ENCODE measurements at regions not wholly inside any gene's neighbourhood (a gene's known extent, or its start where the extent isn't known, plus 50 kb on each side); places are given as distances from the start of the nearest gene placed in this dataset.

GRCh38 chr12:4032924-4033615 lies 159.9 kb upstream of the PARP11 start:
- POLR2A ChIA-PET: no interaction called here
- Histone ChIP-seq H3K27me3 (replicated peaks in 1 of 2; ENCODE audit: control insufficient read depth in 2 of 2, insufficient read depth in 2 of 2, low read length in 1 of 2) (peaks cover 1 to 12% of the 10 kb centered on the region in 2 experiments), H3K79me2 (ENCODE audit: control insufficient read depth, insufficient read depth, low read length) (no peaks in the 10 kb centered on the region), H4K20me1 (ENCODE audit: control insufficient read depth, insufficient read depth) (no peaks in the 10 kb centered on the region), H2AFZ (ENCODE audit: control insufficient read depth, low read depth, low read length) (no peak overlapping the region), H3K9me3 (replicated peaks; ENCODE audit: control insufficient read depth, insufficient read depth, low read length) (no peaks in the 10 kb centered on the region), H3K4me2 (ENCODE audit: control insufficient read depth, insufficient read depth) (no peak overlapping the region), H3K9ac (ENCODE audit: control insufficient read depth, insufficient read depth, low read length) (no peak overlapping the region), H3K27ac (ENCODE audit: control insufficient read depth, insufficient read depth) (no peak overlapping the region), H3K4me1 (ENCODE audit: control insufficient read depth, insufficient read depth, low read length) (no peaks in the 10 kb centered on the region), H3K4me3 (no peak overlapping the region), H3K36me3 (ENCODE audit: control insufficient read depth in 2 of 2, insufficient read depth in 2 of 2, low read length in 1 of 2) (no peaks in the 10 kb centered on the region)
- SMC1A ChIA-PET (ENCODE audit: uncharacterized antibody, unreplicated experiment): interaction anchor here (0.6 kb wide), 1 partner anchor 63 kb away, joined by 3 read pairs; no protein-coding TSS in a partner anchor
- FAIRE-seq (no peak), DNase-seq (ENCODE audit: low read depth, low spot score) (no peak), ATAC-seq (no peak)
- intact Hi-C loops (cut with micrococcal nuclease; ENCODE audit: unreplicated experiment): no loop called here
- RAD21 ChIA-PET (ENCODE audit: unreplicated experiment): no interaction called here
- no TSS peak for BruUV-seq (replicated peaks)
- in situ Hi-C loops (cut with MboI): no loop called here
- CTCF ChIA-PET: no interaction called here
- 58% methylated on average over 5 of the region's 5 CpGs for WGBS (ENCODE audit: insufficient coverage, insufficient replicate concordance, low lambda C conversion rate, missing lambda C conversion rate)
- TF ChIP-seq ZNF217 (IDR thresholded peaks at IDR 0.05) (no peak), CBFB (IDR thresholded peaks at IDR 0.05; ENCODE audit: low read depth) (no peak), NBN (IDR thresholded peaks at IDR 0.05) (no peak), ESRRA (IDR thresholded peaks at IDR 0.05; ENCODE audit: low read length) (no peak), YY1 (IDR thresholded peaks at IDR 0.05; ENCODE audit: low read depth, low read length) (no peak), ZNF384 (IDR thresholded peaks at IDR 0.05; ENCODE audit: borderline replicate concordance, low read depth, low read length) (no peak), MEF2B (IDR thresholded peaks at IDR 0.05; ENCODE audit: partially characterized antibody, poor library complexity, severe bottlenecking) (no peak), NFIC (IDR thresholded peaks at IDR 0.05; ENCODE audit: low read depth, low read length) (no peak), IKZF1 (conservative IDR thresholded peaks at IDR 0.05) (no peak)
- TF ChIP-seq, protein P1, sequence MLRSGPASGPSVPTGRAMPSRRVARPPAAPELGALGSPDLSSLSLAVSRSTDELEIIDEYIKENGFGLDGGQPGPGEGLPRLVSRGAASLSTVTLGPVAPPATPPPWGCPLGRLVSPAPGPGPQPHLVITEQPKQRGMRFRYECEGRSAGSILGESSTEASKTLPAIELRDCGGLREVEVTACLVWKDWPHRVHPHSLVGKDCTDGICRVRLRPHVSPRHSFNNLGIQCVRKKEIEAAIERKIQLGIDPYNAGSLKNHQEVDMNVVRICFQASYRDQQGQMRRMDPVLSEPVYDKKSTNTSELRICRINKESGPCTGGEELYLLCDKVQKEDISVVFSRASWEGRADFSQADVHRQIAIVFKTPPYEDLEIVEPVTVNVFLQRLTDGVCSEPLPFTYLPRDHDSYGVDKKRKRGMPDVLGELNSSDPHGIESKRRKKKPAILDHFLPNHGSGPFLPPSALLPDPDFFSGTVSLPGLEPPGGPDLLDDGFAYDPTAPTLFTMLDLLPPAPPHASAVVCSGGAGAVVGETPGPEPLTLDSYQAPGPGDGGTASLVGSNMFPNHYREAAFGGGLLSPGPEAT (IDR thresholded peaks at IDR 0.05; ENCODE audit: low read depth): no peak
- TF ChIP-seq, protein P2, sequence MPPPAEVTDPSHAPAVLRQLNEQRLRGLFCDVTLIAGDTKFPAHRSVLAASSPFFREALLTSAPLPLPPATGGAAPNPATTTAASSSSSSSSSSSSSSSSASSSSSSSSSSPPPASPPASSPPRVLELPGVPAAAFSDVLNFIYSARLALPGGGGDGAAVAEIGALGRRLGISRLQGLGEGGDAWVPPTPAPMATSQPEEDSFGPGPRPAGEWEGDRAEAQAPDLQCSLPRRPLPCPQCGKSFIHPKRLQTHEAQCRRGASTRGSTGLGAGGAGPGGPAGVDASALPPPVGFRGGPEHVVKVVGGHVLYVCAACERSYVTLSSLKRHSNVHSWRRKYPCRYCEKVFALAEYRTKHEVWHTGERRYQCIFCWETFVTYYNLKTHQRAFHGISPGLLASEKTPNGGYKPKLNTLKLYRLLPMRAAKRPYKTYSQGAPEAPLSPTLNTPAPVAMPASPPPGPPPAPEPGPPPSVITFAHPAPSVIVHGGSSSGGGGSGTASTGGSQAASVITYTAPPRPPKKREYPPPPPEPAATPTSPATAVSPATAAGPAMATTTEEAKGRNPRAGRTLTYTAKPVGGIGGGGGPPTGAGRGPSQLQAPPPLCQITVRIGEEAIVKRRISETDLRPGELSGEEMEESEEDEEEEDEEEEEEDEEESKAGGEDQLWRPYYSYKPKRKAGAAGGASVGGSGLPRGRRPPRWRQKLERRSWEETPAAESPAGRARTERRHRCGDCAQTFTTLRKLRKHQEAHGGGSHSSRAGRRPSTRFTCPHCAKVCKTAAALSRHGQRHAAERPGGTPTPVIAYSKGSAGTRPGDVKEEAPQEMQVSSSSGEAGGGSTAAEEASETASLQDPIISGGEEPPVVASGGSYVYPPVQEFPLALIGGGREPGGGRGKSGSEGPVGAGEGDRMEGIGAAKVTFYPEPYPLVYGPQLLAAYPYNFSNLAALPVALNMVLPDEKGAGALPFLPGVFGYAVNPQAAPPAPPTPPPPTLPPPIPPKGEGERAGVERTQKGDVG (CRISPR knock-in tag; IDR thresholded peaks at IDR 0.05): no peak
- TF ChIP-seq, protein P3, sequence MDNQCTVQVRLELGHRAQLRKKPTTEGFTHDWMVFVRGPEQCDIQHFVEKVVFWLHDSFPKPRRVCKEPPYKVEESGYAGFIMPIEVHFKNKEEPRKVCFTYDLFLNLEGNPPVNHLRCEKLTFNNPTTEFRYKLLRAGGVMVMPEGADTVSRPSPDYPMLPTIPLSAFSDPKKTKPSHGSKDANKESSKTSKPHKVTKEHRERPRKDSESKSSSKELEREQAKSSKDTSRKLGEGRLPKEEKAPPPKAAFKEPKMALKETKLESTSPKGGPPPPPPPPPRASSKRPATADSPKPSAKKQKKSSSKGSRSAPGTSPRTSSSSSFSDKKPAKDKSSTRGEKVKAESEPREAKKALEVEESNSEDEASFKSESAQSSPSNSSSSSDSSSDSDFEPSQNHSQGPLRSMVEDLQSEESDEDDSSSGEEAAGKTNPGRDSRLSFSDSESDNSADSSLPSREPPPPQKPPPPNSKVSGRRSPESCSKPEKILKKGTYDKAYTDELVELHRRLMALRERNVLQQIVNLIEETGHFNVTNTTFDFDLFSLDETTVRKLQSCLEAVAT (IDR thresholded peaks at IDR 0.05): no peak
